H1 (cell line): ENCODE measurements at regions not wholly inside any gene's neighbourhood (a gene's known extent, or its start where the extent isn't known, plus 50 kb on each side); places are given as distances from the start of the nearest gene placed in this dataset.

Experiments used
- CTCF ChIA-PET: fragments of 300-600 bp; sonication (Branson Sonifier 250); formaldehyde crosslinking; loops from one replicate; lab custom pipeline; 2021; ENCODE audit not compliant: partially characterized antibody; lab: Charles Lee
- POLR2A ChIA-PET: fragments of 300-600 bp; sonication (Branson Sonifier 250); formaldehyde crosslinking; loops from one replicate; lab custom pipeline; 2021; ENCODE audit warnings: inconsistent platforms; ENCODE audit not compliant: partially characterized antibody; lab: Charles Lee
- DNase-seq, 2 experiments: peaks; one replicate each; pipeline versions ENCODE4 v3.0.0 to v3.0.0-alpha.2; 2010 to 2022; ENCODE audit warnings: low spot score in 2 of 2, low read depth in 1 of 2, mixed read lengths in 1 of 2
- FAIRE-seq: peaks from 2 replicates; lab custom pipeline; 2011; peaks lifted over from hg19 to GRCh38; lab: Jason Lieb, UNC
- H2AFZ ChIP-seq: 2 replicates; pipeline ENCODE4 v1.8.1; 2012; ENCODE audit warnings: low read length, inconsistent platforms
- H2AK5ac ChIP-seq: 2 replicates; pipeline ENCODE4 v1.6.1; 2013; ENCODE audit warnings: low read depth, low read length
- H2BK120ac ChIP-seq: replicated peaks from 2 replicates; pipeline ENCODE3; 2013; ENCODE audit warnings: low read depth, low read length, inconsistent platforms
- H2BK12ac ChIP-seq: 2 replicates; pipeline ENCODE4 v1.6.1; 2013; ENCODE audit warnings: low read depth, low read length
- H2BK15ac ChIP-seq: 2 replicates; pipeline ENCODE4 v1.6.1; 2013; ENCODE audit warnings: low read length
- H2BK20ac ChIP-seq: 2 replicates; pipeline ENCODE4 v1.6.1; 2013; ENCODE audit warnings: low read length
- H2BK5ac ChIP-seq: 2 replicates; pipeline ENCODE4 v1.6.1; 2013; ENCODE audit warnings: low read depth, low read length
- H3K14ac ChIP-seq: 2 replicates; pipeline ENCODE4 v1.6.1; 2013; ENCODE audit warnings: inconsistent platforms; ENCODE audit not compliant: insufficient read length
- H3K18ac ChIP-seq: 2 replicates; pipeline ENCODE4 v1.6.1; 2013; ENCODE audit warnings: low read length; ENCODE audit errors: extremely low read depth
- H3K23ac ChIP-seq: 2 replicates; pipeline ENCODE4 v1.6.1; 2013; ENCODE audit warnings: inconsistent platforms; ENCODE audit not compliant: insufficient read length
- H3K23me2 ChIP-seq: 2 replicates; pipeline ENCODE4 v1.6.1; 2013; ENCODE audit warnings: low read depth, low read length
- H3K27ac ChIP-seq: 2 replicates; pipeline ENCODE4 v1.6.1; 2011; ENCODE audit warnings: low read depth, low read length, inconsistent platforms
- H3K27me3 ChIP-seq, 4 experiments: replicated peaks in 1 of 4; 1 replicate in 1 of 4; 2 replicates in 3 of 4; pipeline versions ENCODE4 v1.6.1 to v1.8.1; 2011 to 2013; ENCODE audit warnings: low read length in 3 of 4, mild to moderate bottlenecking in 3 of 4, inconsistent platforms in 2 of 4, mixed read lengths in 2 of 4, moderate library complexity in 1 of 4; ENCODE audit not compliant: control insufficient read depth in 3 of 4, insufficient read depth in 3 of 4; ENCODE audit errors: extremely low read depth in 1 of 4
- H3K36me3 ChIP-seq, 4 experiments: 2 replicates each; pipeline versions ENCODE4 v1.6.1 to v1.8.1; 2011 to 2013; ENCODE audit warnings: mild to moderate bottlenecking in 4 of 4, low read length in 3 of 4, moderate library complexity in 2 of 4, control low read depth in 1 of 4, inconsistent platforms in 1 of 4; ENCODE audit not compliant: insufficient read depth in 4 of 4, control insufficient read depth in 2 of 4
- H3K4ac ChIP-seq: replicated peaks from 2 replicates; pipeline ENCODE3; 2013; ENCODE audit warnings: low read length, low read depth, mixed read lengths, inconsistent platforms; ENCODE audit not compliant: insufficient read length
- H3K4me1 ChIP-seq, 4 experiments: replicated peaks in 1 of 4; 1 replicate in 1 of 4; 2 replicates in 3 of 4; pipeline versions ENCODE4 v1.6.1 to v1.8.1; 2011 to 2013; ENCODE audit warnings: low read length in 3 of 4, inconsistent platforms in 2 of 4, mixed read lengths in 1 of 4; ENCODE audit not compliant: insufficient read depth in 4 of 4, control insufficient read depth in 3 of 4
- H3K4me2 ChIP-seq, 2 experiments: 2 replicates each; pipeline versions ENCODE4 v1.6.1 to v1.8.1; 2011 to 2013; ENCODE audit warnings: low read depth in 2 of 2, low read length in 2 of 2, control low read depth in 1 of 2, inconsistent platforms in 1 of 2, mild to moderate bottlenecking in 1 of 2; ENCODE audit not compliant: insufficient read depth in 1 of 2
- H3K4me3 ChIP-seq, 4 experiments: fragments of 200-600, 300-600 bp in 1 of 4; sonication (generic), shearing (Covaris generic), sonication (Bioruptor Twin) in 1 of 4; 2 replicates each; pipeline versions ENCODE4 v1.5.1 to v1.8.1; 2011 to 2016; ENCODE audit warnings: low read length in 4 of 4, low read depth in 3 of 4, control low read depth in 2 of 4, inconsistent platforms in 2 of 4, mild to moderate bottlenecking in 2 of 4, mixed read lengths in 1 of 4, moderate library complexity in 1 of 4; ENCODE audit not compliant: insufficient read depth in 2 of 4; ENCODE audit errors: extremely low read depth in 1 of 4
- H3K56ac ChIP-seq: replicated peaks from 2 replicates; pipeline ENCODE3; 2013; ENCODE audit warnings: low read depth, mild to moderate bottlenecking, mixed read lengths, low read length, inconsistent platforms; ENCODE audit not compliant: insufficient read length
- H3K79me1 ChIP-seq: 2 replicates; pipeline ENCODE4 v1.6.1; 2013; ENCODE audit warnings: low read depth, low read length, control low read depth
- H3K79me2 ChIP-seq, 2 experiments: 2 replicates each; pipeline versions ENCODE4 v1.6.1 to v1.8.1; 2012 to 2013; ENCODE audit warnings: low read length in 2 of 2, mild to moderate bottlenecking in 2 of 2, inconsistent platforms in 1 of 2; ENCODE audit not compliant: insufficient read depth in 2 of 2, control insufficient read depth in 1 of 2
- H3K9ac ChIP-seq, 4 experiments: replicated peaks in 1 of 4; 1 replicate in 1 of 4; 2 replicates in 3 of 4; pipeline versions ENCODE4 v1.6.1 to v1.8.1; 2011 to 2013; ENCODE audit warnings: low read depth in 3 of 4, low read length in 3 of 4, control low read depth in 2 of 4, mild to moderate bottlenecking in 2 of 4, moderate library complexity in 2 of 4, inconsistent platforms in 1 of 4; ENCODE audit errors: extremely low read depth in 1 of 4
- H3K9me3 ChIP-seq, 2 experiments: 2 replicates each; pipeline versions ENCODE4 v1.6.1 to v1.8.1; 2012 to 2013; ENCODE audit warnings: mild to moderate bottlenecking in 2 of 2, moderate library complexity in 2 of 2, control low read depth in 1 of 2, inconsistent platforms in 1 of 2, low read depth in 1 of 2, low read length in 1 of 2, mixed read lengths in 1 of 2; ENCODE audit not compliant: insufficient read depth in 2 of 2
- H4K20me1 ChIP-seq, 2 experiments: replicated peaks in 1 of 2; 2 replicates each; pipeline versions ENCODE3 to v1.8.1; 2011 to 2013; ENCODE audit warnings: inconsistent platforms in 2 of 2, low read length in 2 of 2, mild to moderate bottlenecking in 1 of 2; ENCODE audit not compliant: insufficient read depth in 2 of 2, control insufficient read depth in 1 of 2
- H4K5ac ChIP-seq: 2 replicates; pipeline ENCODE4 v1.6.1; 2013; ENCODE audit warnings: low read length, low read depth, mixed read lengths, inconsistent platforms; ENCODE audit not compliant: insufficient read length
- H4K8ac ChIP-seq: 2 replicates; pipeline ENCODE4 v1.8.0; 2013; ENCODE audit warnings: mild to moderate bottlenecking, moderate library complexity, low read length, inconsistent platforms; ENCODE audit not compliant: insufficient read depth; ENCODE audit errors: extremely low read depth
- H4K91ac ChIP-seq: replicated peaks from 2 replicates; pipeline ENCODE3; 2013; ENCODE audit warnings: low read length, mixed read lengths, inconsistent platforms; ENCODE audit not compliant: insufficient read length
- CEBPB ChIP-seq: IDR thresholded peaks from 2 replicates; pipeline ENCODE4 v1.6.1; 2012; ENCODE audit warnings: low read depth, low read length
- TCF12 ChIP-seq: IDR thresholded peaks from 2 replicates; pipeline ENCODE4 v1.6.1; 2011; ENCODE audit warnings: low read depth, mild to moderate bottlenecking, low read length
- TEAD4 ChIP-seq: IDR thresholded peaks from 2 replicates; pipeline ENCODE4 v1.6.1; 2012; ENCODE audit warnings: low read depth, low read length, inconsistent platforms, mixed read lengths
- WGBS, 2 experiments: shearing (Covaris generic) in 1 of 2; methylation state at CpG; one replicate each; pipeline versions ENCODE4 v1.1.6 to v1.1.7; 2013 to 2015; ENCODE audit warnings: low lambda C conversion rate in 2 of 2, mixed read lengths in 2 of 2, inconsistent platforms in 1 of 2, low coverage in 1 of 2, missing lambda C conversion rate in 1 of 2; ENCODE audit not compliant: insufficient replicate concordance in 2 of 2, insufficient coverage in 1 of 2, insufficient read length in 1 of 2; ENCODE audit errors: extremely low coverage in 1 of 2, missing lambda C conversion rate in 1 of 2; 5-methylcytosine and 5-hydroxymethylcytosine counted together

GRCh38 chr4:58301376-58301999 is 1191.3 kb upstream of the IGFBP7 start:
- no peak overlapping the region for H3K56ac ChIP-seq
- H2BK120ac ChIP-seq, result no peak overlapping the region
- no peak overlapping the region for H3K14ac ChIP-seq
- no peak for DNase-seq
- H3K18ac ChIP-seq, result no peak overlapping the region
- H3K9ac ChIP-seq, result no peak overlapping the region
- H2BK5ac ChIP-seq, result no peak overlapping the region
- peak; percentile 74 for FAIRE-seq
- peak overlapping the region; percentile 80; the same call in 1 of the 2 replicates for H2BK12ac ChIP-seq
- H4K91ac ChIP-seq, result no peak overlapping the region
- ChIA-PET CTCF (no interaction called here), POLR2A (no interaction called here)
- no peak overlapping the region for H3K23ac ChIP-seq
- H2AK5ac ChIP-seq, result no peak overlapping the region
- no peak overlapping the region for H2BK20ac ChIP-seq
- 0 out of 2 replicates have a peak overlapping the region, but pooled peaks have one; percentile 6 for H3K27ac ChIP-seq
- no peaks in the 10 kb centered on the region for H4K20me1 ChIP-seq
- no peaks in the 10 kb centered on the region for H3K79me2 ChIP-seq
- peak overlapping the region; percentile 29 for H4K5ac ChIP-seq
- 0 out of 4 replicates have a peak, but pooled peaks cover 0 to 2% of the 10 kb centered on the region in 2 experiments for H3K9me3 ChIP-seq
- peaks cover 0 to 3% (median 0%) of the 10 kb centered on the region in 4 experiments; a peak in 1 of 7 replicates for H3K4me1 ChIP-seq
- 83% methylated on average over 2 of the region's 2 CpGs; no CpG with 5 or more reads in 1 of the 2 experiments for WGBS, 2 experiments
- H3K23me2 ChIP-seq, result no peaks in the 10 kb centered on the region
- peak overlapping the region; percentile 98; the same call in 1 of the 2 replicates for H2AFZ ChIP-seq
- H3K79me1 ChIP-seq, result no peaks in the 10 kb centered on the region
- no peak overlapping the region for H4K8ac ChIP-seq
- H3K36me3 ChIP-seq, result no peaks in the 10 kb centered on the region
- no peak overlapping the region for H2BK15ac ChIP-seq
- H3K4me2 ChIP-seq, result no peak overlapping the region
- TF ChIP-seq TCF12, result no peak
- TF ChIP-seq CEBPB, result 0 out of 2 replicates have a peak, but pooled peaks have one; percentile 20
- 0 out of 2 replicates have a peak, but pooled peaks have one; percentile 8 for TF ChIP-seq TEAD4
- TF ChIP-seq, all 59 proteins: peak for 2
- Histone ChIP-seq H3K27me3 (no peaks in the 10 kb centered on the region), H3K4ac (no peak overlapping the region), H3K4me3 (no peak overlapping the region)
